Endothelial cell (in vitro differentiated cells): ENCODE measurements at regions not wholly inside any gene's neighbourhood (a gene's known extent, or its start where the extent isn't known, plus 50 kb on each side); places are given as distances from the start of the nearest gene placed in this dataset.
"Not testable (repeated sequence)": the region's sequence is repeated elsewhere in the genome, so short reads cannot be mapped to it uniquely, and the experiment has no call there.

ENCODE experiments used
- DNase-seq: peaks from one replicate; pipeline ENCODE4 v3.0.0; 2021; ENCODE audit warnings: low spot score
- H3K27ac Mint-ChIP-seq: one replicate; pipeline ENCODE4 v1.8.0; 2021; ENCODE audit warnings: mixed read lengths, inconsistent platforms; ENCODE audit not compliant: unreplicated experiment
- H3K27me3 Mint-ChIP-seq: one replicate; pipeline ENCODE4 v1.8.0; 2021; ENCODE audit warnings: mild to moderate bottlenecking, moderate library complexity, mixed read lengths, inconsistent platforms; ENCODE audit not compliant: unreplicated experiment
- H3K36me3 Mint-ChIP-seq: one replicate; pipeline ENCODE4 v1.8.0; 2021; ENCODE audit warnings: mild to moderate bottlenecking, low read depth, mixed read lengths, inconsistent platforms; ENCODE audit not compliant: unreplicated experiment
- H3K4me1 Mint-ChIP-seq: one replicate; pipeline ENCODE4 v1.8.0; 2021; ENCODE audit warnings: mild to moderate bottlenecking, mixed read lengths, inconsistent platforms; ENCODE audit not compliant: unreplicated experiment
- H3K4me3 Mint-ChIP-seq: one replicate; pipeline ENCODE4 v1.8.0; 2021; ENCODE audit warnings: mild to moderate bottlenecking, mixed read lengths, inconsistent platforms; ENCODE audit not compliant: unreplicated experiment
- H3K9me3 Mint-ChIP-seq: one replicate; pipeline ENCODE4 v1.8.0; 2021; ENCODE audit warnings: mixed read lengths, inconsistent platforms; ENCODE audit not compliant: unreplicated experiment

- DNase-seq, H3K4me3 Mint-ChIP-seq, H3K36me3 Mint-ChIP-seq, H3K27ac Mint-ChIP-seq, H3K27me3 Mint-ChIP-seq, H3K9me3 Mint-ChIP-seq, H3K4me1 Mint-ChIP-seq: not testable (repeated sequence)
These were observed 216.1 kb upstream of the PLGLB1 start for GRCh38 chr2:87237570-87238336.

DNA sequence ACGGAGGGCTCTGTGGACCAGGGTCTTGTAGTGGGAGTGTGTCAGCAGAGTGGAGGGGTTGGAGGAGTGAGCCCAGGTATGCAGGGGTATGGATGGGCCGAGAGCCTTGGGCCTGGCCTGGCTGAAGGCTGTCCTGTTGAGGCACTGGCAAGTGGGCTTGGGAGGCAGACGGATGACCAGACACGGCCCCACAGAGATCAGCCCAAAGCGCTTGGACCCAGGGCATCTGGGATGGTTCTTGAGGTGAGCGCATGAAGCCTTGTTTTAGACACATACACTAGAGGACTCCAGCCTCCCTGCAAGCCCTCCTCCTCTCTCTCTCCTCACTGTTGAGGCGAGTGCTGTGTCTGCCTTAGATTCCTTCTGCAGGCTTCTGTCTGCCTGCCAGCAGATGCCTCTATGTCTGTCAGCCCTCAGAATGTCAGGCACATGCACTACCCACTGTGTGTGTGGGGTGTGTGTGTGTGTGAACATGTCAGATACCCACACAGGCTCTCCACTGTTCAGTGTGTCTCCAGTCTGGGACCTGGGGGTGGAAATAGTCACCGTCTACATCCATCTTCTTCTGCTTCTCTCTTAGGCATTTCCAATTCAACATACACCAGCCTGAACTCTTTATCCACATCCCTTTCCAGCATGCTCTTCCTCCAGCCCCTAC lies 218.0 kb upstream of the PLGLB1 start:
- DNase-seq, H3K36me3 Mint-ChIP-seq, H3K27me3 Mint-ChIP-seq, H3K4me3 Mint-ChIP-seq, H3K9me3 Mint-ChIP-seq, H3K4me1 Mint-ChIP-seq, H3K27ac Mint-ChIP-seq: not testable (repeated sequence)

DNA sequence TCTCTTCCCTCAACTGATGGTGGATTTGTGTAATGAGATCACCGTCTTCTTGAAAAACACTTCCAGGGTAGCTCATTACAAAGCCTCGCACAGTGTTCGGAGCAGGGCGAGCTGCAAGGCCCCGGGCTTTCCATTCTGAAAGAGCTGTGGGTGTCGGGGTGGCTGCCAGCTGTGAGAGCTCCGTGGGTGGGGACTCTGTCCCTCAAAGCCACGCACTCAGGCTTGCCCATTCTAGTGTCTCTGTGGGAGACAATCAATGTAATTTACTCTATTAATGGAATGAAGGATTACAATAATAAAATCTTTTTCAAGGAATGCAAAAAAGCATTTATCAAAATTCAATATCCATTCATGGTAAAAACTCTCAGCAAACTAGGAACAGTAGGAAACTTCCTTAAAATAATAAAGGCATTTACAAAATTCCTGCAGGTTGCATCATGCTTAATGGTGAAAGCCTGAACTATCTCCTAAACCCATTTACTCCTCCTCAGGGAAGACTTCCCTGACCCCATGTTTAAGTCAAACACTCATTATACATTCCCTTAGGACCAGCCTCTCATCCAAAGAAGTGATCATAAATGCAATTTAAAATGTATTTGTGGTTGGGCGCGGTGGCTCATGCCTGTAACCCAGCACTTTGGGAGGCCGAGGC lies 224.5 kb upstream of the PLGLB1 start:
- not testable (repeated sequence) for H3K27me3 Mint-ChIP-seq, H3K9me3 Mint-ChIP-seq, H3K4me1 Mint-ChIP-seq, H3K4me3 Mint-ChIP-seq, H3K36me3 Mint-ChIP-seq, DNase-seq, H3K27ac Mint-ChIP-seq

DNA sequence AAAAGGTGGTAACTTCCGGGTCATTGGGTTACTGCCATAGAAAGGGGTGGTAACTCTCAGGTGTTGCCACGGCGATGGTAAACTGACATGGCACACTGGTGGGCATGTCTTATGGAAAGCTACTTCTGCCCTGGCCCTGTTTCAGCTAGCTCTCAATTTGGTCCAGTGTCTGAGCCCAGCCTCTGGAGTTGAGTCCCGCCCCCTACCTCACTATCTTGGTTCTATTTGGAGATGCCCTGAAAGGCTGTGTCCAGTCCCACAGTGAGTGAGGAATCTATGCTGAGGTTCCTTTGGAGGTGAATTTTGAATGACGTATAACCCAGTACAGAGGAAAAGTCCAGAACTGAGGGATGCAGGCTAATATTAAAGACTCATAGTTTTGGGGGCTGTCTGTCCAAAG lies 230.4 kb upstream of the PLGLB1 start:
- not testable (repeated sequence) for H3K4me1 Mint-ChIP-seq, H3K27ac Mint-ChIP-seq, H3K4me3 Mint-ChIP-seq, H3K27me3 Mint-ChIP-seq, DNase-seq, H3K9me3 Mint-ChIP-seq, H3K36me3 Mint-ChIP-seq

DNA sequence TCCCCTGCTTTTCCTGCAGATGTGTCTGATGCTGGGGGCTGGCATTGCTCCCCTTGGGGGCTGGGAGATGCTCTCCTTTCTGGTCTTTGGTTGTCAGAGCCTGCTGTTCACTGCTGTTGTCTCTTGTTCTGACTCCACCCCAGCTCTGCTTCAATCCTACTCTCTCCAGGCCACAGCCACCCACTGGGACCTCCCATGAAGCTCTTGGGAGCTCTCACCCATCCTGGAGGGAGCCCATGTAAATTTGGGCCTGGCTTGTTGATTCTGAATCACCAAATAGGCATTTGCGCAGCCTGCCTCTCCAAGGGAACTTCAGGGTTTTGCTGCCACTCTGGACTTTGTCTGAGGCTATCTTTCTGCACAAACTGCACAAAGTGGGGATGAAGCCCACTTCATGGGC lies 232.9 kb upstream of the PLGLB1 start:
- not testable (repeated sequence) for H3K36me3 Mint-ChIP-seq, H3K4me1 Mint-ChIP-seq, H3K27ac Mint-ChIP-seq, DNase-seq, H3K9me3 Mint-ChIP-seq, H3K27me3 Mint-ChIP-seq, H3K4me3 Mint-ChIP-seq

DNA sequence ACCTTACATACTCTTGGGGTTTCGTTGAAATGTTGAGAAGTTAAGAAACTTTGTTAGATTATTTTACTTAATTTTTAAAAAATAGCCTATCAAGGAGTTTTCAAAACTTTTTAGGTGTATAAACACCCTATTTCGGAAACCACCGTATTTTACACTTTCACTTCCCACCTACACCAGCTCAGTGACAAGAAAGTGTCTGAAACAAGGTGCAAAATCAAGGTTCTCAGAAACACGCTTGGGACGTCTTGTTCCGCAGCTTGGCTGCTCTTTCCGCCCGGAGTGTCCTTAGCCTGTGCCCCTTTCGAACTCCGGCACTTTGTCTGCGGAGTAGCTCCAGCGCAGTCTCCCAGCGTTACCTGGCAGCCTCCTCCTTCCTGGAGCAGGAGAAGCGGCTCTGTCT lies 233.8 kb upstream of the PLGLB1 start:
- H3K4me3 Mint-ChIP-seq, H3K36me3 Mint-ChIP-seq, DNase-seq, H3K9me3 Mint-ChIP-seq, H3K4me1 Mint-ChIP-seq, H3K27ac Mint-ChIP-seq, H3K27me3 Mint-ChIP-seq: not testable (repeated sequence)

DNA sequence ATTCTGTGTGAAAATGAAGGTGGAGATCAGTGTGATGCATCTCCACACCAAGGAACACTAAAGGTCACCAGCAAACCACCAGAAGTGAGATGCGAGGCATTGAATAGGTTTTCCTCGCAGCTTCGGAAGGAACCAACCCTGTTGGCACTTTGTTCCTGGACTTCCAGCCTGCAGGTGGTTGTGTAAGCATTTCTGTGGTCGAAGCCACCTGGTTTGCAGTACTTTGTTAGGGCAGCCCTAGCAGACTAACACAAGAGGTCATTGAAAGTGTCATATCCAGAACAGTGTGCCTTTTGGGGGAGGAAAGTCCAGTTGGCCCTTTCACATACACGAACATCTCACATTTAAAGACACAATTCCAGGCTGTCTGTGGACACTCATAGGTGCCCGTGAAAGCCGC lies 237.2 kb upstream of the PLGLB1 start:
- H3K27me3 Mint-ChIP-seq, H3K36me3 Mint-ChIP-seq, H3K4me3 Mint-ChIP-seq, H3K4me1 Mint-ChIP-seq, H3K9me3 Mint-ChIP-seq, H3K27ac Mint-ChIP-seq, DNase-seq: not testable (repeated sequence)

- not testable (repeated sequence) for H3K4me3 Mint-ChIP-seq, H3K27ac Mint-ChIP-seq, H3K4me1 Mint-ChIP-seq, H3K9me3 Mint-ChIP-seq, H3K27me3 Mint-ChIP-seq, DNase-seq, H3K36me3 Mint-ChIP-seq
These were observed 240.6 kb upstream of the PLGLB1 start for GRCh38 chr2:87262184-87262702.

DNA sequence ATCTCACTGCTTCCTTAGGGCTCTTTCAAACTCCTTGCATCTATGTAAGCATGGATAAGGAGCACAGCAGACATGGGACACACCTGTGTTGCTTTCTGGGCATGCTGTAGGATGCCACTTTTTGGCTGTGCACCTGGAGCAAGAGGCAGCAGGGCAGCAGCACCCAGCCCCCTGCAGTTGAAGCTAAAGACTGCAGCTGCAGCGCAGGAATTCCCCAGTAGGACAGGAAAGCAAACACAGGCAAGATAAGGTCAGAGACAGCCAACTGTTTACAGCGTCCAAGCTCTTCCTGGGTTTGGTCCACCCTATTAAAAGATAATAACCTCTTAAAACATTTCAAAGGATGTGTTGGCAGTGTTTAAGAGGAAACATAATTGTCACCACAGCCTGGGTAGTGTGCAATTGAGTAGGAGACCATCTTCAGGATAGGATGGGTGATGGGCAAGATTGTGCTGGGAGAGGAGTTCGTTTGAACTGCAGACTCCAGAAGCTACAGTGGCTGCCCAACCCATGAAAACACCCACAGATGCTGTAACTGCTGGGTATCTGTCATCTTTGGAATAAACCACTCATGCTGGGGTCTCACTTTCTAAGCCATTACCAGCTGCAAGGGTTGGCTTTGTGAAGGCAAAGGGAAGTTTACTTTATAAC lies 242.3 kb upstream of the PLGLB1 start:
- H3K27me3 Mint-ChIP-seq, DNase-seq, H3K36me3 Mint-ChIP-seq, H3K9me3 Mint-ChIP-seq, H3K4me1 Mint-ChIP-seq, H3K27ac Mint-ChIP-seq, H3K4me3 Mint-ChIP-seq: not testable (repeated sequence)

DNA sequence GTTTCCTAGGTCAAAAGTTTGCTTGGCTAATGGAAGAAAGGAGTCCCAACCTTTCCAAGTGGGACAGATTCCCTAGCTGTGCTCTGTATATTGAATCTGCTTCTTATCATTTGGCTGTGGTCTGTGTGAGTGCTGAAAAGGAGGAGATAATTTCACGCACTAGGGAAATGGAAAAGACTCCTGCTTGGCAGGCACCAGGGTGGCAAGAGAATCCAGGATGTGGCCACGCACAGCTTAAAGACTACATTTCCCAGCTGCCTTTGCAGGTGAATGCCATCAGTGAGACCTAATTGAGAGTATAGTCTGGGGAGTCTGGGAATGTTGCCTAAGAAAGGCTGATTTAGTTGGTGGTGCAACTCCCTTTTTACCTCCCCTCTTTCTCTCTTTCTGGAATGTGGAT lies 253.5 kb upstream of the PLGLB1 start:
- not testable (repeated sequence) for H3K4me1 Mint-ChIP-seq, H3K4me3 Mint-ChIP-seq, H3K27ac Mint-ChIP-seq, H3K36me3 Mint-ChIP-seq, H3K27me3 Mint-ChIP-seq, DNase-seq, H3K9me3 Mint-ChIP-seq

- not testable (repeated sequence) for DNase-seq, H3K27me3 Mint-ChIP-seq, H3K4me1 Mint-ChIP-seq, H3K27ac Mint-ChIP-seq, H3K36me3 Mint-ChIP-seq, H3K4me3 Mint-ChIP-seq, H3K9me3 Mint-ChIP-seq
These were observed 254.5 kb upstream of the PLGLB1 start for GRCh38 chr2:87275974-87276629.
